AG09309 (cell line): ENCODE measurements at regions not wholly inside any gene's neighbourhood (a gene's known extent, or its start where the extent isn't known, plus 50 kb on each side); places are given as distances from the start of the nearest gene placed in this dataset.

Experiments used
- DNase-seq: peaks from one replicate; pipeline ENCODE4 v3.0.0-alpha.2; 2010; ENCODE audit warnings: low read depth
- H3K4me3 ChIP-seq: 2 replicates; pipeline ENCODE4 v1.5.1; 2011; ENCODE audit warnings: mild to moderate bottlenecking, low read depth, low read length, moderate library complexity; ENCODE audit not compliant: control insufficient read depth
- TF ChIP-seq, protein P1 (sequence below): IDR thresholded peaks from 2 replicates; pipeline ENCODE4 v1.5.1; 2011; ENCODE audit warnings: mild to moderate bottlenecking, low read depth, low read length, inconsistent platforms; ENCODE audit not compliant: insufficient read depth, control insufficient read depth; ENCODE audit errors: missing control alignments

DNA sequence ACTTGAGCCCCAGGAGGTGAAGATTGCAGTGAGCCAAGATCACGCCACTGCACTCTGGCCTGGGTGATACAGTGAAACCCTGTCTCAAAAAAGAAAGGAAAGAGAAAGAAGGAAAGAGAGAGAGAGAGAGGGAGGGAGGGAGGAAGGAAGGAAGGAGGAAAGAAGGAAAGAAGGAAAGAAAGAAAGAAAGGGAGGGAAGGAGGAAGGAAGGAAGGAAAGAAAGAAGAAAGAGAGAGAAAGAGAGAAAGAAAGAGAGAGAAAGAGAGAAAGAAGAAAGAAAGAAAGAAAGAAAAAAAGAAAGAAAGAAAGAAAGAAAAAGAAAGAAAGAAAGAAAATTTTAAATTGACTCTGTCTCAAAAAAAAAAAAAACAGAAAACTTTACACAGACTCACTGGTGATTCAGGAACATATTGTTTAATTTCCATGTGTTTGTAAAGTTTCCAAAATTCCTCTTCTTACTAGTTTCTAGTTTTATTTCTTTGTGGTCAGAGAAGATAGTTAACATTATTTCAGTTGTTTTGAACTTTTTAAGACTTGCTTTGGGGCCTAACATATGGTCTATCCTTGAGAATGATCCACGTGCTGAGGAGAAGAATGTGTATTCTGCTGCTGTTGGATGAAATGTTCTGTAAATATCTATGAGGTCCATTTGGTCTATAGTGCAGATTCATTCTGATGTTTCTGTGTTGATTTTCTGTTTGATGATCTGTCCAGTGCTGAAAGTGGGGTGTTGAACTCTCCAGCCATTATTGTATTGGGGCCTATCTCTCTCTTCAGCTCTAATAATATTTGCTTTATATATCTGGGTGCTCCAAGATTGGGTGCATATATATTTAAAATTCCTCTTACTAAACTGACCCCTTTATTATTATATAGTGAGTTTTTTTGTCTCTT is 204.4 kb upstream of the SERP2 start:
- TF ChIP-seq, protein P1, sequence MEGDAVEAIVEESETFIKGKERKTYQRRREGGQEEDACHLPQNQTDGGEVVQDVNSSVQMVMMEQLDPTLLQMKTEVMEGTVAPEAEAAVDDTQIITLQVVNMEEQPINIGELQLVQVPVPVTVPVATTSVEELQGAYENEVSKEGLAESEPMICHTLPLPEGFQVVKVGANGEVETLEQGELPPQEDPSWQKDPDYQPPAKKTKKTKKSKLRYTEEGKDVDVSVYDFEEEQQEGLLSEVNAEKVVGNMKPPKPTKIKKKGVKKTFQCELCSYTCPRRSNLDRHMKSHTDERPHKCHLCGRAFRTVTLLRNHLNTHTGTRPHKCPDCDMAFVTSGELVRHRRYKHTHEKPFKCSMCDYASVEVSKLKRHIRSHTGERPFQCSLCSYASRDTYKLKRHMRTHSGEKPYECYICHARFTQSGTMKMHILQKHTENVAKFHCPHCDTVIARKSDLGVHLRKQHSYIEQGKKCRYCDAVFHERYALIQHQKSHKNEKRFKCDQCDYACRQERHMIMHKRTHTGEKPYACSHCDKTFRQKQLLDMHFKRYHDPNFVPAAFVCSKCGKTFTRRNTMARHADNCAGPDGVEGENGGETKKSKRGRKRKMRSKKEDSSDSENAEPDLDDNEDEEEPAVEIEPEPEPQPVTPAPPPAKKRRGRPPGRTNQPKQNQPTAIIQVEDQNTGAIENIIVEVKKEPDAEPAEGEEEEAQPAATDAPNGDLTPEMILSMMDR, result no peak
- H3K4me3 ChIP-seq, result no peak overlapping the region
- DNase-seq, result peak; percentile 58

DNA sequence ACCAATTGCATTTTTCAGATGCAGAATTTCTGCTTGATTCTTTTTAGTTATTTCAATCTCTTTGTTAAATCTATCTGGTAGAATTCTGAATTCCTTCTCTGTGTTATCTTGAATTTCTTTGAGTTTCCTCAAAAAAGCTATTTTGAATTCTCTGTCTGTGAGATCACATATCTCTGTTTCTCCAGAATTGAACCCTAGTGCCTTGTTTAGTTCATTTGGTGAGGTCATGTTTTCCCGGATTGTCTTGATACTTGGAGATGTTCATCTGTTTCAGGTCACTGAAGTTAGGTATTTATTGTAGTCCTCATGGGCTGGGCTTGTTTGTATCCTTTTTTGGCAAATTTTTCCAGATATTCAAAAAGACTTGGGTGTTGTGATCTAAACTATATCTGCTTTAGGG is 202.9 kb upstream of the SERP2 start:
- TF ChIP-seq, protein P1, result no peak

DNA sequence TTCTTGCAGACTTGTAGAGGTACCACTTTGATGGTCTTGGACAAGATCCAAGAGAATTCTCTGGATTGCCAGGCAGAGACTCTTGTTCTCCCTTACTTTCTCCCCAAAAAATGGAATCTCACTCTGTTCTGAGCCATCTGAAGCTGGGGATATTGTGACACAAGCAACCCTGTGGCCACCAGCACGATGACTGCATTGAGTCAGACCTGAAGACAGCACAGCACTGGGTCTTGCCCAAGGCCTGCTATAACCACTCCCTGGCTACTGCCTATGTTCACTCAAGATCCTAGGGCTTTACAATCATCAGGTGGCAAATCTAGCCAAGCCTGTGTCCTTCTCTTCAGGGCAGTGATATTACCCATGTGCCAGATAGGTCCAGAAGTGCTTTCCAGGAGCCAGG is 202.5 kb upstream of the SERP2 start:
- H3K4me3 ChIP-seq, result no peak overlapping the region
- no peak for DNase-seq
- TF ChIP-seq, protein P1, result no peak

More for the DNA sequence above, 202.9 kb upstream of the SERP2 start:
- no peak for DNase-seq
- no peak overlapping the region for H3K4me3 ChIP-seq

DNA sequence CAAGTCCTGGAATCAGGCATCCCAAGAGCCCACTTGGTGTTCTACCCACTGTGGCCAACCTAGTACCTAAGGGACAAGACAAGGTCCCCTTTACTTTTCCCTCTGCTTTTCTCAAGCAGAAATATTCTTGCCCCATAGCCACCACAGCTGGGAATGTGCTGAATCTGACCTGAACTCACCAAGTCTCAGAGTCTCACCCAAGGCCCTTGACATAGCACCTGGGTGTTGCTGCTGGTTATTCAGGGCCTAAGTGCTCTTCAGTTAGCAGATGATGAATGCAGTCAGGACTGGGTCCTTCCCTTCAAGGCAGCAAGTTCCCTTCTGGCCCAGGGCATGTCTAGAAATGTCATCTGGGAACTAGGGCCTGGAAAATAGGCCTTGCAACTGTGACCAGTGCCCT is 201.8 kb upstream of the SERP2 start:
- H3K4me3 ChIP-seq, result no peak overlapping the region
- DNase-seq, result no peak
- TF ChIP-seq, protein P1, result no peak

DNA sequence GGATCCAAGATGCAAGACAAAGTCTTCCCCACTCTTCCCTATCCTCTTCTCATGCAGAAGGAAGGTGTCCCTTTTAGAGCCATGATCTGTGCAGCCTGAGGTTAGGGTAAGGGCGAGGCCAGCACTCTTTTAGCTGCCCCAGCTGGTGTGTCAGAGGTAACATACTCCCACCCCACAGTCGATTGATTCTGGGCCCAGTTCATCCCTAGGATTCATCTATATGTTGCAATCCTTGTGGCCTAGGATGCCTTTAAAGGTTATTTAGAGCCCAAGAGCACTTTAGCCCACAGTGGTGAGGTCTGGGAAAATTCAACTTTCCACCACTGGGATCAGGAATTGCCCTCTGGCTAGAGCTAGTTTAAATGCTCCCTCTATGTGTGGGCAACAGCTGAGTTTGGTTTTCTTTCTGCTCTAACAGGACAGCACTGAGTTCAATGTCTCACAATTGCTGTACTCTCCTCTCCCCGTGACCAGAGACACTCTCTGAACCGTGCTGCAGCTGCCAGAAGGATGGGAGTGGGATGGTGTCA is 201.3 kb upstream of the SERP2 start:
- no peak for DNase-seq
- TF ChIP-seq, protein P1, result no peak
- H3K4me3 ChIP-seq, result no peak overlapping the region

DNA sequence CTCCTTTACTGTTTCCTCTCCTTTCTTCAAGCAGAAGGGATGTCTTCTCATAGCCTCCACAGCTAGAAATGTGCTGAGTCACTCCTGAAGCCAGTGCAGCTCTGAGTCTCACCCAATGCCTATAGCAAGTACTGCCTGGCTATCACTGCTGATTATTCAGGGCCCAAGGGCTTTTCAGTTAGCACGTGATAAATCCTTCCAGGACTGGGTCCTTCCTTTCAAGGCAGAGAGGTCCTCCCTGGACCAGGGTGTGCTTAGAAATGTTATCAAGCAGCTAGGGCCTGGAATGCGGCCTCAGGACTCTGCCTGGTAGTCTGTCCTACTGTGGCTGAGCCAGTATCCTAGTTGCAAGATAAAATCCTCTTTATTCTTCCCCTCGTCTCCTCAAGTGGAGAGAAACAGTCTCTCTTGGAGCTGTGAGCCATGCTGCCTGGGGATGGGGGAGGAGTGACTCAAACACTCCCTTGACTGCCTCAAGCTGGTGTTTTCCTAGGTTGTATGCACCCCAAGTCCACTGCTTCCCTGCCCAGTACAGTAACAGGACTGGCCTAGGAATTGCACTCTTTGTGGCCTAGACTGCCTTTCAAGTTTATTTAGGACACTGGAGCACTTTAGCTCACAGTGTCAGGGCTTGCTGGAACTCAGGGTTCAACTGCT is 198.7 kb upstream of the SERP2 start:
- no peak overlapping the region for H3K4me3 ChIP-seq
- DNase-seq, result no peak
- TF ChIP-seq, protein P1, result no peak
